IPS-NIHi7 (cell line): ENCODE measurements at regions not wholly inside any gene's neighbourhood (a gene's known extent, or its start where the extent isn't known, plus 50 kb on each side); places are given as distances from the start of the nearest gene placed in this dataset.
"Not testable (repeated sequence)": the region's sequence is repeated elsewhere in the genome, so short reads cannot be mapped to it uniquely, and the experiment has no call there.

Experiments used
- DNase-seq: peaks from one replicate; pipeline ENCODE4 v3.0.0; 2012; ENCODE audit warnings: mixed read lengths; ENCODE audit errors: extremely low spot score

DNA sequence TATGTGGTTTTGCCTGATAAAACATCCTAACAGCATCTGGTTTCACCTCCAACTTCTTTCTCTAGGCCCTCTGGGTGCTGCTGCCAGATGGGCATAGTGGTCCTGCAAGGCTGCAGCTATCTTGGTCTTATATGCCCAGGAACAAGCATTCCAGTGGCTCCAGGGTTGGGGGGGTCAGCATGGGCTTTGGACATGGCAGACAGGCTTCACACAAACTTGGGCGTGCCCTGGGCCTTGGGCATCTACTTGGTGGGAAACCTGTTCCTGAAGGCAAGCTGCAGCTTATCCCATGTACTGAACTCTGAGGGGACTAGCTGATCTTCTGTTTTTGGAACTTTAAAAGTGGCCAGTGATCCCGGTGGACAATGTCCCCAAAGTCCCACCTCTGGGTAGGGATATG, 54.9 kb upstream of the ZNF678 start:
- DNase-seq = no peak

DNA sequence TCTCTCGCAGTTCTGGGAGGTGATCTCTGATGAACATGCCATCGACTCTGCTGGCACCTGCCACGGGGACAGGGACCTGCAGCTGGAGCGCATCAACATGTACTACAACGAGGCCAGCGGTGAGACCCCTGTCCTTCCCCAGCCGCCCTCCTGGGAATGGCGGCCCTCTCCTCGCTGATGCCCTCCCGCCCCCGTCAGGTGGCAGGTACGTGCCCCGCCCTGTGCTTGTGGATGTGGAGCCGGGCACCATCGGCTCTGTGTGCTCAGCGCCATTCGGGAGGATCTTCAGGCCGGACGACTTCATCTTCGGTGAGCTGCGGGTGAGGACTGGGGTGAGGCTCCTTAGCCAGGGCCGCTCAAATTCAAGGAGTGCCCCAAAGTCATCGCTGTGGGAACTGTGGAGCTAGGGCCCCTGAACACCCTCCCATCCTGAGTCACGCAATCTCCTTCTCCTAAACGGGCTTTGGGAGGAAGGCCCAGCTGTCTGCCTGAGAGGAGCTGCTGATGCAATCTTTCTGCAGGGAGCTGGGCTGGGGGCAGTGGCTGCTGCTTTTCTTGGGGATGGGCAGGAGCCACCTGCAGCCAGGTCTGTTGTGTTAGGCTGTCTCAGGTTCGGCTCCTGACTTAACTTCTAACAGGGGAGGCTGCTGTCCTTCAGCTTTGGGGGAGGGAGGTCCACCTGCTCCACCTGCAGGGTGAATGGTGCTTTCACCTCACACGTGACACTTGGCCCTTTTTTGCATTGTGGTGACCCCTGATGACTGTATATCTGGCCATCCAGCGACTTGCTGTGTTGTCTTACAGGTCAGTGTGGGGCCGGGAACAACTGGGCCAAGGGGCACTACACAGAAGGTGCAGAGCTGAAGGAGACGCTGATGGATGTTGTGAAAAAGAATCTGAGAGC, 56.6 kb upstream of the ZNF678 start:
- DNase-seq = not testable (repeated sequence)

DNA sequence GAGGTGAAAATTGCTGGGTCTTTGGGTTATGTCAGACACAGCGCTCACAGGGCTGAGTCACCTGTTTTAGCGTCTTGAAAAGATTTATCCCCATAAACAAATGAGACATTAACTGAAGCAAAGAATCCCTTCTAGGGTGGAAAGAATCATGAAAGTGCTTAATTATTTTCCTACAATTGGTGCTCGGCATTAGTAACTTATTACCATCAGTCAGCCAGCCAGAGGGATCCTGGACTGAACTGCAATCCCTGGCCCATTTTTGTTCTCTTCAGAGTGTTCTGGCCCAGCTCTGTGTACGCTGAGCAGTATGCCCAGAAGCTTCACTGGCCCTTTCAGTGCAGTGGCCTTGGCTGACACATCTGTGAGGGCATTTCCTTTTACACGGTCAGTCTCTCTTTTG, 67.3 kb upstream of the ZNF678 start:
- not testable (repeated sequence) for DNase-seq

DNA sequence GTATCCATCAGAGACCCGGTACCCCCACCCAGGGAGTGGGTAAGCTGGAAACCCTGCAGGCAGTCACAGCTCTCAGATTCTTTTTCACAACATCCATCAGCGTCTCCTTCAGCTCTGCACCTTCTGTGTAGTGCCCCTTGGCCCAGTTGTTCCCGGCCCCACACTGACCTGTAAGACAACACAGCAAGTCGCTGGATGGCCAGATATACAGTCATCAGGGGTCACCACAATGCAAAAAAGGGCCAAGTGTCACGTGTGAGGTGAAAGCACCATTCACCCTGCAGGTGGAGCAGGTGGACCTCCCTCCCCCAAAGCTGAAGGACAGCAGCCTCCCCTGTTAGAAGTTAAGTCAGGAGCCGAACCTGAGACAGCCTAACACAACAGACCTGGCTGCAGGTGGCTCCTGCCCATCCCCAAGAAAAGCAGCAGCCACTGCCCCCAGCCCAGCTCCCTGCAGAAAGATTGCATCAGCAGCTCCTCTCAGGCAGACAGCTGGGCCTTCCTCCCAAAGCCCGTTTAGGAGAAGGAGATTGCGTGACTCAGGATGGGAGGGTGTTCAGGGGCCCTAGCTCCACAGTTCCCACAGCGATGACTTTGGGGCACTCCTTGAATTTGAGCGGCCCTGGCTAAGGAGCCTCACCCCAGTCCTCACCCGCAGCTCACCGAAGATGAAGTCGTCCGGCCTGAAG, 69.3 kb upstream of the ZNF678 start:
- not testable (repeated sequence) for DNase-seq

DNA sequence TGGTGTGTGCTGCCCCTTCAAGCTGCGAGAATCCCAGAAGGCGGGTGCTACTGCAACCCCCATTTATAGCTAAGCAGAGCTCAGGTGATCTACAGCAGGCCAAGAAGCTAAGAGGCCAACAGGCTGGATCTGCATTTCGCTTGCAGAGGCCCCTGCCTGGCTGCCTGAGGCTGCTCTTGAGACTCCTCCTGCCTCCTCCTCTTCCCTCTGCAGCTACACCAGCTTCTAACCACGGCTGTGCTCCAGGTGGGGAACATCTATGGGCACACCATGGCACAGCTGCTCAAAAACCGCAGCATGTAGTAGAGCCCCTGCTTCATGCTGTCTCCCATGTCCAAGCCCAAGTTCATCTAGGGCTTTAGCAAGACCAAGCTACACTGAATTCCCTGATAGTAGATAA, 72.9 kb upstream of the ZNF678 start:
- no peak for DNase-seq

DNA sequence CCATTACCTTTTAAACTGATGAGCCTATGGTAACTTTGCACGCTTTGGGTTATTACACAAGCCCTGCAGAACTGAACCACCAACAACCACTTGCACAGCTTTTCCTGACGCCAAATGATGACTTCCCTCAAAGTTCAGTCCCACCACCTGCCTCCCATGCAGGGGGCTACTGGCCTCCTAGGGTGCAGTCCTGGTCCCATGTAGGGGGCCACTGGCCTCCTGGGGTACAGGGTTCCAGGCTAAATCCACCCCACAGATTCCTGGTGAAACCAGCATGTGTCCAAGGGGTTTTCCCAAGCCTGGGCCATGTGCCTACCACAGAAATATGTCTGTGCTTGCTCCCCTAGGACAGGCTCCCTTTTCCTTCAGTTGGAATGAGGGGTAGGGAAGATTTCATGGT, 73.4 kb upstream of the ZNF678 start:
- no peak for DNase-seq

DNA sequence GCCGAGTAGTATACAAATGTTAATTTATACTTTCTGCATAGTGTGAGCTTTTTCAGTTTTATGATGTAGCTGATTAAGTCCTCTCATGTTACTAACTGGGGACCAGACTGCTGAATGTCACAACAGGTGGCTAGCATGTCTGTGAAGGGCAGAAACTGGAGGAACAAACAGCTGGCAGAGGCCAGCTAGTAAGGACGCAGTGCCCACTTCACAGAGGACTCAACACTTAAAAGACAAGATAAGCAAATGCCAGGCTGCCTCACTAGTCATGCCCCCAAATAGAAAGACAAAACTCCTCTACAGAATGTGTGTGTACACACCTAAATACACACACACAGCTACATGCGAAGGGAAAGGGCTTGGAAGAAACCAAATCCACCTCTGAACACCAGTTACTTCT, 73.8 kb upstream of the ZNF678 start:
- no peak for DNase-seq

DNA sequence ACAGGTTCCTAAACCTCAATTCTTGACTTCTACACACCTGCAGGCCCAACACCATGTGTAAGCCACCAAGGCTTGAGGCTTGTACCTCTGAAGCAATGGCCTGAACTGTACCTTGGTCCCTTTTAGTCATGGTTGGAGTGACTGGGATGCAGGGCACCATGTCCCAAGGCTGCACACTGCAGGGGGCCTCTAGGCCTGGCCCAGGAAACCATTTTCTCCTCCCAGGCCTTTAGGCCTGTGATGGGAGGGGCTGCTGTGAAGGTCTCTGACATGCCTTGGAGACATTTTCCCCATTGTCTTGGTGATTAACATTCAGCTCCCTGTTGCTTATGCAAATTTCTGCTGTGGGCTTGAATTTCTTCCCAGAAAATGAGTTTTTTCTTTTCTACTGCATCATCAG, 75.8 kb upstream of the ZNF678 start:
- no peak for DNase-seq

DNA sequence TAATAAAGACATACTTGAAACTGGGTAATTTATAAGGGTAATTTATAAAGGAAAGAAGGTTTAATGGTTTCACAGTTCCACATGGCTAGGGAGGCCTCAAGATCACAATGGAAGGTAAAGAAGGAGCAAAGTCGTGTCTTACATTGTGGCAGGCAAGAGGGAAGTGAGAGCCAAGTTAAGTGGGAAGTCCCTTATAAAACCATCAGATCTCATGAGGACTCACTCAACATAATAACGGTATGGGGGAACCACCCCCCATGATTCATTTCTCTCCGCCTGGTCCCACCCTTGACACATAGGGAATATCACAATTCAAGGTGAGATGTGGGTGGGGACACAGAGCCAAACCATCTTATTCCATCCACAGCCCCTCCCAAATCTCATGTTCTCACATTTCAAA, 76.8 kb upstream of the ZNF678 start:
- DNase-seq = no peak

DNA sequence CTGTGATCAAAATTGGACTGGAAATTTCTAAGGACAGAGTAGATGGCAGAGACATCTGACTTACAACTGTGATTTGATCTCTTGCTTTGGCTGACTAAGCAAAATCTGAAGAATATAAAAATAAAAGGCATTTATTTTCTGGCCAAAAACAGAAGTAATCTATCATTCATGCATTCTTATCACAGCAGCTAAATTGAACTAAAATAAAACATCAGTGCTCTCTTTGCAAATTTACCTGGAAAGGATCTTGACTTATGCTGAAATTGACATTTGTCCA, 81.4 kb upstream of the ZNF678 start:
- DNase-seq = no peak

DNA sequence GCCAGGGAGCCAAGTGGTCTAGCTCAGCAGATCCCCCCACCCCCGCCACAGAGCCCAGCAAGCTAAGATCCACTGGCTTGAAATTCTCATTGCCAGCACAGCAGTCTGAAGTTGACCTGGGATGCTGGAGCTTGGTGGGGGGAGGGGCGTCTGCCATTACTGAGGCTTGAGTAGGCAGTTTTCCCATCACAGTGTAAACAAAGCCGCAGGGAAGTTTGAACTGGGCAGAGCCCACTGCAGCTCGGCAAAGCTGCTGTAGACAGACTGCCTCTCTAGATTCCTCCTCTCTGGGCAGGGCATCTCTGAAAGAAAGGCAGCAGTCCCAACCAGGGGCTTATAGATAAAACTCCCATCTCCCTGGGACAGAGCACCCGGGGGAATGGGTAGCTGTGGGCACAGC, 89.3 kb upstream of the ZNF678 start:
- not testable (repeated sequence) for DNase-seq

DNA sequence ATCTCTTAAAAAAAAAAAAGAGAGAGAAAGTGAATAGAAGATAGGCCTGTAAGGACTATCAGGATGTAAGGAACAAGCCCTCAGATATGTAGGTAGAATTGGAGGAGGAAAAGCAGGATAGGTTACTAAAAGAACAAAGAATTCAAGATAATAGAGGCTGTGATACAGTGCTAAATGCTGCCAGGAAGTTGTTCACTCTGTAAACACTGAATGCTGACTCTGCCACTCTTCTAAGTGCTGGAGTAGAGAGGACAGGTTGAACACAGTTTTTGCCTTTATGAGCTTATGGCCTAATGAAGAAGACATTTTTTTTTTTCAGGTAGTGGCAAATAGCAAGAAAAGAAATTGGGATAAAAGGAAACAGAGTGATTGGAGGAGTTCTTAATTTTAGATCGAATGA, 90.6 kb upstream of the ZNF678 start:
- no peak for DNase-seq

DNA sequence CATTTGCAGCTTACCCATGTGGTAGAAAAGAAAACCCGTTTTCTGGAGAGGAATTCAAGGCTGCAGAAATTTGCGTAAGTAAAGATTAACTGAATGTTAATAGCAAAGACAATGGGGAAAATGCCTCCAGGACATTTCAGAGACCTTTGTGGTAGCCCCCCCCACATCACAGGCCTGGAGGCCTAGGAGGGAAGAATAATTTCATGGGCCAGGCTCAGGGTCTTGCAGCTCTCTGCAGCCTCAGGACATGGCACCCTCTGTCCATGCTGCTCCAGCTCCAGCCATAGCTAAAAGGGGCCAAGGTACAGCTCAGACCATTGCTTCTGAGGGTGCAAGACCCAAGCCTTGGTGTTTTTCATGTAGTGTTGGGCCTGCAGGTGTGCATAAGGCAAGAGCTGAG, 92.7 kb upstream of the ZNF678 start:
- no peak for DNase-seq

DNA sequence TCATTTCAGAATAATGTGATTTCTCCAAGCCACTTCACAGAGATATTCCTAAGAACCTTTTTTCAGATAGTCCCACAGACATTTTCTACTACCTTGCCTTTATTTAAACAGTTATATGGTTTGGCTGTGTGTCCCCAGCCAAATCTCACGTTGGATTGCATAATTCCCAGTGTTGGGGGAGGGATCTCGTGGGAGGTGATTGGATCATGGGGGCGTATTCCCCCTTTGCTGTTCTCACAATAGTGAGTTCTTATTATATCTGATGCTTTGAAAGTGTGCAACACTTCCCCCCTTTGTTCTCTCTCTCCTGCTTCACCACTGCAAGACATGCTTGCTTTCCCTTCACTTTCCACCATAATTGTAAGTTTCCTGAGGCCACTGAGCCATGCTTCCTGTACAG, 93.6 kb upstream of the ZNF678 start:
- no peak for DNase-seq

DNA sequence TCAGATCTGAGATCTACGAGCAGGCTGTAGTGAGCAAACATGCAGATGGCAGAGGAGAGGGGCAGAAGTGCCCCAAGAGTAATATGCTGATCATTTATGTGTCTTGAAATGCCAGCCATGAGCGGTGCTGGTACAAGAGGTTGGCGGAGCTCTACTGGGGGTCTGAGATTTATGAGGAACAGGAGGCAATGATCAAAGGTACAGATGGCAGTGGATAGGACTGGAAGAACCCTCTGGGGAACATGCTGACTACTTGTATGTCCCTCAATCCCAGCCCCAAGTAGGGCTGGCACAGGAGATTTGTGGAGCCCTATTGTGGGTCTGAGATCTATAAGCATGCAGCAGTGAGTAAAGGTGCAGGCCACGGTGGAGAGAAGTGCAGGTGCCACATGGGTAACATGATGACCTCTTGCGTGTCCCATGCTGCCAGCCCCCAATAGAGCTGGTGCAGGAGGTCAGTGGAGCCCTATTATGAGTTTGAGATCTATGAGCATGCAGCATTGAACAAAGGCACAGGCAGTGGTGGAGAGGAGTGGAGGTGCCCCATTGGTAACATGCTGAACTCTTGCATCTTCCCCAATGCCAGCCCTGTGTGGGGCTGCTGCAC, 97.2 kb upstream of the ZNF678 start:
- no peak for DNase-seq

DNA sequence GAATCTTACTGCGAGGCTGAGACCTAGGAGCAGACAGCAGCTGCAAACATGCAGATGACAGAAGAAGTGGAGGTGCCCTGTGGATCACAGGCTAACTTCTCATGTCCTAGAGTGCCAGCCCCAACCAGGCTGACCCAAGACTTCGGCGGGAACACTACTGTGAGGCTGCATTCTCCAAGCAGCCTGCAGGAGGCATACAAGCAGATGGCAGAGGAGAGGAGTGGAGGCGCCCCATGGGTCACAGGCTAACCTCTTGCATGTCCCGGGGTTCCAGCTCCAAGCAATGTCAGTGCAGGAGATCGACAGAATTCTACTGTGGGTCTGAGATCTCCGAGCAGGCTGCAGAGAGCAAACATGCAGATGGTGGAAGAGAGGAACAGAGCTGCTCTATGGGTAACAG, 98.1 kb upstream of the ZNF678 start:
- DNase-seq = peak; percentile 74

DNA sequence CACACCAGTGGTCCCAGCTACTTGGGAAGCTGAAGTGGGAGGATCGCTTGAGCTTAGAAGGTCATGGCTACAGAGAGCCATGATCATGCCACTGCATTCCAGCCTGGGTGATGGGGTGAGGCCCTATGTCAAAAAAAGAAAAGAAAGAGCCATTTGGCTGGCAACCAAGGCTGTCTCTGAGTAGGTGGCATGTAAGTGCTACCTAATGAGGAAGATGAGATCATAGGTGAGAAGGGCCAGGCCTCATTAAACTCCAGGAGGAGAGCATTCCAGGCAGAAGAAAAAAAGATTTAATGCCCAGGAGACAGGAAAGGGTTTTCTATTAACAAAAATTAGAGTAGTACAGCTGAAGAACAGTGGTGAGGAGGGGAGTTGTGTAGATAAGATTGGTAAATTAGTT, 103.4 kb upstream of the ZNF678 start:
- no peak for DNase-seq

DNA sequence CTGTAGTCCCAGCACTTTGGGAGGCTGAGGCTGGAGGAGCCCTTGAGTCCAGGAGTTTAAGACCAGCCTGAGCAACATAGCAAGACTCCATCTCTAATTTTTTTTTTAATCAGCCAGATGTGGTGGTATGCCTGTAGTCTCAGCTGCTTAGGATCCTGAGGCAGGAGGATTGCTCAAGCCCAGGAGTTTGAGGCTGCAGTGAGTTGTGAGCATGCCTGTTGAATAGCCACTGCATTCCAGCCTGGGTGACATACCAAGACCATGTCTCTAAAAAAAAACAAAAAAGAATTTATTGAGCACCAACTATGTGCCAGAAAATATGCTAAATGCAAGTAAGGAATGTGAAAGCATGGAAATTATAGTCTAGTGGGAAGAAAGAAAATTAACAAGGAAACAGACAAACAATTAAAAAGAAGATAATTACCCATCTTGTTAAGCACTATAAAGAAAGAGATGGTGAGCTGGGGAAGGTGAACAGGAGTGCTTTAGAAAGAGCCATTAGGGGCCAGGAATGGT, 104.0 kb upstream of the ZNF678 start:
- DNase-seq = no peak

DNA sequence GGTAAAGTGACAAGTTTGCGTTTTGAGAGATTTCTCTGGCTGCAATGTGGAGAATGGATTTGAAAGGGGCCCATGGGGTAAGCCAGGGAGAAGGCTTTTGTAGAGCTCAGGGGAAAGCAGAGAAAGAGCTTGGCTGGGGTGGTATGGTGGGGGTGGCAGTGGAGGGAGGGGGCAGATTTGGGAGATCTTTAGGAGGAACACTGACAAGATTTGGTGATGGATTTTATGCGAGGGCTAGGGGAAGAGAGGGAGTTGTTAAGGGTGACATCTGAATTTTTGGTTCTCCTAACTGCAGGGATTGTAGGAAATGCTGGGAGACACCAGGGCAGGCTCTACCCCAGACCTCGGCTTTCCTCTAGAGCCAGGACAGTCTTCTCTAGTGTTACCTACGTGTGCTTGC, 108.7 kb upstream of the ZNF678 start:
- no peak for DNase-seq

DNA sequence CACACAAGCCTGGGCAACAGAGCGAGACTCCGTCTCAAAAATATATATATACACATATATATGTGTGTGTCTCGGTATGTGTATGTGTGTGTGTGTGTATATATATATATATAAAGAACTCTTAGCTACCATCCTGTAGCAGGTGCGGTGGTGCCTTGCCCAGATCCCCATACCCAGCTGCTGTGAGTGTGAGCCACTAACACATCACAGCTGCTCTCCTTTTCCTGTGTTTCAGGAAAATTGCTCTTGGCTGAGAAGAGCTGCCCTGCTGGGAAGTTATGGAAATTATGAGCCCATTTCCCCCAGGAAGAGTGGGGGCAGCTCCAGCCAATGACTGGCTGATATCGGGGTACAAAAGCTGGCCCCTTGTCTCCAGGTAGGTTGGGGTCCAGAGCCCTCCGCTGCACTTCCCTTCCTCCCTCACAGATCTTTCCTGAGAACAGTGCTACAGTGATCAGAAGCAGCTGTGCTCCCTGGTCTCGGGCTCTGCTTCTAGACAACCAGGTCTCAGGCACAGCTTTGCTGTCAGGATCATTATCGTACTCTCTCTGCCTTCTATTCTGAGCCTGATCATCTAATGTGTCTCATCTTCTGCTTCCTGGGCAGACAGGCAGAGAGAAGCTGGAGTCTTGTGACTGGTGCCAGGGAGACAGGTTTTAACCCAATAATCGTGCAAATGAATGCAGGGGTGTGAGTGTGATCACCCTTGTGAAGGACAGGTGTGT, 109.6 kb upstream of the ZNF678 start:
- DNase-seq = no peak

DNA sequence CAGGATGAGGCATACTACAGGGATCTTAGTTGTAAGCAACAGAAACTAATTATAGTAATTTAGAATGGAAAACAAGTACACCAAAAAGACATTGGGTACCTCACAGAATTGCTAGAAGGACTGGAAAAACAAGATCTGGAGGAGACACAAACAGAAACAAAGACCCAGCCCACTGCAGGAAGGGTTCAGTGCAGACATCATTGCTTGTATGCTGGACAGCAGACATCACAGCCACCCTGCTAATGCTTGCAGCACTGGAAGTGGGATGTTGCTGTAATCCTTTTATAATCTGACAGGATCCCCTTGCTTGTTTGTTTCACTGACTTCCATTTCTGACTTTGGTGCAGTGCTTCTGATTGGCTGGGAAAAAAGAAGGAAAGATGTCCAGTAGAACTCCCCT, 111.4 kb upstream of the ZNF678 start:
- no peak for DNase-seq

DNA sequence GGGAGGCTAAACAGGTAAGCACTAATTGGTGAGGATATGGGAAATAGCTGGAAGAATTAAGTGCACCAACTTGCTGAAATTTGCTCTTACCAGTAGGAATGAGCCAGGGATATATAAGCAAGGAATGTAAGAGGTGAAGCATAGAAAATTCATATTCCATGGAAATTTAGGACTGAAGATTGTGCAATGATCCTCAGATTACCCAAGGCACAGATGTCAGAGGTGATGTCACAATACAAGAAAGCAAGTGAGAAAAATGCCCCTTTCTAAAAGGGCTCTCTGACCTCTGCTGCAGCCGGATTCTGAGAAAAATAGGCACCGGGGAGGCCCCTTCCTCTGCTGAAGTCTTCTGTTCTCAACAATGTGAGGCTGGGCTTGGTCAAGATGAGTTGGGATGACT, 112.3 kb upstream of the ZNF678 start:
- no peak for DNase-seq
